H9 (cell line): ENCODE measurements at regions not wholly inside any gene's neighbourhood (a gene's known extent, or its start where the extent isn't known, plus 50 kb on each side); places are given as distances from the start of the nearest gene placed in this dataset.

Experiments used
- DNase-seq: peaks from one replicate; pipeline ENCODE4 v3.0.0-alpha.2; 2017
- H2AFZ ChIP-seq: one replicate; pipeline ENCODE4 v1.6.1; 2013; ENCODE audit warnings: mild to moderate bottlenecking, low read length, control low read depth, moderate library complexity
- H2AK5ac ChIP-seq: 2 replicates; pipeline ENCODE4 v1.6.1; 2013; ENCODE audit warnings: low read length, control low read depth, mixed read lengths; ENCODE audit not compliant: insufficient read length
- H2BK120ac ChIP-seq: one replicate; pipeline ENCODE4 v1.6.1; 2013; ENCODE audit warnings: low read depth, mild to moderate bottlenecking, low read length, control low read depth, inconsistent platforms; ENCODE audit not compliant: poor library complexity, severe bottlenecking
- H2BK12ac ChIP-seq: 2 replicates; pipeline ENCODE4 v1.6.1; 2013; ENCODE audit warnings: low read length, control low read depth, mixed read lengths, low read depth; ENCODE audit not compliant: insufficient read length
- H2BK15ac ChIP-seq: 2 replicates; pipeline ENCODE4 v1.6.1; 2013; ENCODE audit warnings: low read depth, low read length, control low read depth
- H2BK20ac ChIP-seq: one replicate; pipeline ENCODE4 v1.6.1; 2013; ENCODE audit warnings: low read depth, mild to moderate bottlenecking, low read length, control low read depth, inconsistent platforms; ENCODE audit not compliant: poor library complexity, severe bottlenecking
- H2BK5ac ChIP-seq: 2 replicates; pipeline ENCODE4 v1.6.1; 2013; ENCODE audit warnings: low read length, control low read depth, mixed read lengths; ENCODE audit not compliant: insufficient read length
- H3K14ac ChIP-seq: 2 replicates; pipeline ENCODE4 v1.6.1; 2013; ENCODE audit warnings: low read length, control low read depth; ENCODE audit not compliant: insufficient read depth
- H3K18ac ChIP-seq: 2 replicates; pipeline ENCODE4 v1.6.1; 2013; ENCODE audit warnings: low read depth, mild to moderate bottlenecking, mixed read lengths, low read length, control low read depth; ENCODE audit not compliant: insufficient read length
- H3K23ac ChIP-seq: 2 replicates; pipeline ENCODE4 v1.6.1; 2013; ENCODE audit warnings: low read length, control low read depth, mixed read lengths, low read depth; ENCODE audit not compliant: insufficient read length
- H3K23me2 ChIP-seq: 2 replicates; pipeline ENCODE4 v1.6.1; 2013; ENCODE audit warnings: low read depth, mild to moderate bottlenecking, mixed read lengths, low read length, control low read depth; ENCODE audit not compliant: insufficient read length, poor library complexity, severe bottlenecking
- H3K27ac ChIP-seq: 2 replicates; pipeline ENCODE4 v1.5.1; 2013; ENCODE audit warnings: low read length, control low read depth, mixed read lengths, low read depth; ENCODE audit not compliant: insufficient read length
- H3K27me3 ChIP-seq: 2 replicates; pipeline ENCODE4 v1.6.1; 2013; ENCODE audit warnings: low read length, control low read depth, inconsistent platforms; ENCODE audit not compliant: insufficient read depth
- H3K4ac ChIP-seq: 2 replicates; pipeline ENCODE4 v1.6.1; 2013; ENCODE audit warnings: low read depth, mild to moderate bottlenecking, control low read depth, inconsistent platforms, low read length, moderate library complexity
- H3K4me1 ChIP-seq: 2 replicates; pipeline ENCODE4 v1.6.1; 2013; ENCODE audit warnings: low read length, control low read depth, inconsistent platforms; ENCODE audit not compliant: insufficient read depth
- H3K4me2 ChIP-seq: 2 replicates; pipeline ENCODE4 v1.6.1; 2013; ENCODE audit warnings: low read length, control low read depth, mixed read lengths; ENCODE audit not compliant: insufficient read length, insufficient read depth
- H3K56ac ChIP-seq: 2 replicates; pipeline ENCODE4 v1.6.1; 2013; ENCODE audit warnings: low read depth, mild to moderate bottlenecking, mixed read lengths, low read length, control low read depth; ENCODE audit not compliant: insufficient read length
- H3K79me1 ChIP-seq: 2 replicates; pipeline ENCODE4 v1.6.1; 2013; ENCODE audit warnings: low read depth, mild to moderate bottlenecking, moderate library complexity, low read length, control low read depth, inconsistent platforms; ENCODE audit not compliant: insufficient read depth, poor library complexity, severe bottlenecking
- H3K79me2 ChIP-seq: 2 replicates; pipeline ENCODE4 v1.6.1; 2013; ENCODE audit warnings: low read length, control low read depth, inconsistent platforms; ENCODE audit not compliant: insufficient read depth
- H3K9ac ChIP-seq: 2 replicates; pipeline ENCODE4 v1.6.1; 2013; ENCODE audit warnings: low read length, control low read depth, mixed read lengths; ENCODE audit not compliant: insufficient read length; ENCODE audit errors: extremely low read depth
- H3K9me3 ChIP-seq: one replicate; pipeline ENCODE4 v1.6.1; 2013; ENCODE audit warnings: low read depth, low read length, inconsistent platforms; ENCODE audit not compliant: control insufficient read depth
- H3T11ph ChIP-seq: one replicate; pipeline ENCODE4 v1.6.1; 2013; ENCODE audit warnings: mild to moderate bottlenecking, low read length, control low read depth, inconsistent platforms
- H4K20me1 ChIP-seq: one replicate; pipeline ENCODE4 v1.6.1; 2013; ENCODE audit not compliant: control insufficient read depth, insufficient read length, insufficient read depth
- H4K5ac ChIP-seq: 2 replicates; pipeline ENCODE4 v1.6.1; 2013; ENCODE audit warnings: low read depth, mild to moderate bottlenecking, mixed read lengths, low read length, control low read depth; ENCODE audit not compliant: insufficient read length
- H4K8ac ChIP-seq: replicated peaks from 2 replicates; pipeline ENCODE4 v1.6.1; 2013; ENCODE audit warnings: low read length, control low read depth, mixed read lengths, low read depth; ENCODE audit not compliant: insufficient read length
- H4K91ac ChIP-seq: 2 replicates; pipeline ENCODE4 v1.6.1; 2013; ENCODE audit warnings: low read depth, mild to moderate bottlenecking, moderate library complexity, mixed read lengths, low read length, control low read depth; ENCODE audit not compliant: insufficient read length
- H3K27ac Mint-ChIP-seq, 3 experiments: 2 replicates in 2 of 3; 3 replicates in 1 of 3; pipeline ENCODE4 v1.8.0; 2020 to 2021; ENCODE audit warnings: mixed read lengths in 3 of 3, mild to moderate bottlenecking in 1 of 3, moderate library complexity in 1 of 3
- H3K27me3 Mint-ChIP-seq: 2 replicates; pipeline ENCODE4 v1.8.0; 2021; ENCODE audit warnings: low read depth, mild to moderate bottlenecking, moderate library complexity, mixed read lengths
- H3K36me3 Mint-ChIP-seq, 3 experiments: 2 replicates in 2 of 3; 3 replicates in 1 of 3; pipeline ENCODE4 v1.8.0; 2020 to 2021; ENCODE audit warnings: low read depth in 3 of 3, mixed read lengths in 3 of 3; ENCODE audit not compliant: insufficient read depth in 1 of 3
- H3K4me1 Mint-ChIP-seq, 2 experiments: 2 replicates each; pipeline ENCODE4 v1.8.0; 2020; ENCODE audit warnings: mixed read lengths in 2 of 2
- H3K4me3 Mint-ChIP-seq, 2 experiments: 2 replicates in 1 of 2; 3 replicates in 1 of 2; pipeline ENCODE4 v1.8.0; 2020 to 2021; ENCODE audit warnings: mild to moderate bottlenecking in 2 of 2, mixed read lengths in 2 of 2, moderate library complexity in 1 of 2
- H3K9me3 Mint-ChIP-seq, 2 experiments: 2 replicates in 1 of 2; 3 replicates in 1 of 2; pipeline ENCODE4 v1.8.0; 2020; ENCODE audit warnings: mild to moderate bottlenecking in 2 of 2, mixed read lengths in 2 of 2, moderate library complexity in 1 of 2
- CTCF ChIP-seq: fragments of 200-600 bp; sonication (generic); conservative IDR thresholded peaks from 3 replicates; pipeline ENCODE4 v1.8.0; 2021; ENCODE audit warnings: antibody characterized with exemption, mild to moderate bottlenecking
- WGBS: extraction: QIAGEN DNeasy Blood & Tissue Kit; methylation state at CpG from one replicate; pipeline ENCODE4 v1.1.7; 2013; ENCODE audit warnings: missing lambda C conversion rate, low lambda C conversion rate, mixed read lengths; ENCODE audit not compliant: insufficient read length; ENCODE audit errors: extremely low coverage; 5-methylcytosine and 5-hydroxymethylcytosine counted together

DNA sequence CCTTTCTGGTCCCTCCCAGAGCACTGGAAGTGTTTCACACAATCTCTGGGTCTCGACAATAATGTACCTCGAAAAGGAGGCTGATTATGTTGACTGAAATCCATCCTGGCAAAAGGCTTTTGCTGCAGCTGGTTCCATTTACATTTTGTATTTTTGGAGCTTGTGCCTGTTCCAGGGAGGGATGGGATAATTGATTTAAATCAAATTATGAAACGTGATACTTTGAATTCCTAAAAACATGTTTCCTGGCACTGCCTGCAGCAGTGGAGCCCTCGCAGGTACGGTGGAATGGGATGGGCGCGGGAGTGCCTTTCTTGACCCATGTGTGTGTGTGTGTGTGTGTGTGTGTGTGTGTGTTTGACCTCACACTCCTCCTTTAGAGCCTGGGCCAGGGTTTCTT is 455.5 kb upstream of the MEIS1 start:
- TF ChIP-seq CTCF, result no peak
- peaks cover 2% of the 10 kb centered on the region; the same call in 1 of the 2 replicates for H3K27me3 Mint-ChIP-seq
- H3K9me3 Mint-ChIP-seq, result peaks cover 2 to 3% of the 10 kb centered on the region in 2 experiments
- no peak overlapping the region for H3K56ac ChIP-seq
- DNase-seq, result no peak
- no peaks in the 10 kb centered on the region for H3K9me3 ChIP-seq
- no peak overlapping the region for H3K14ac ChIP-seq
- WGBS, result no CpG with 5 or more reads among the region's 7 CpGs
- no peaks in the 10 kb centered on the region for H4K20me1 ChIP-seq
- H2BK5ac ChIP-seq, result no peak overlapping the region
- no peak overlapping the region for H2AK5ac ChIP-seq
- H3K79me1 ChIP-seq, result no peaks in the 10 kb centered on the region
- peaks cover 0 to 4% (median 0%) of the 10 kb centered on the region in 3 experiments; a peak in 1 of 7 replicates for H3K36me3 Mint-ChIP-seq
- no peak overlapping the region for H3K23ac ChIP-seq
- H3K18ac ChIP-seq, result no peak overlapping the region
- no peaks in the 10 kb centered on the region for H3K4me1 ChIP-seq
- no peak overlapping the region for H2BK15ac ChIP-seq
- H3K9ac ChIP-seq, result no peak overlapping the region
- no peaks in the 10 kb centered on the region for H3K79me2 ChIP-seq
- H3K27ac Mint-ChIP-seq, result no peak overlapping the region
- H3K4ac ChIP-seq, result no peak overlapping the region
- H3T11ph ChIP-seq, result no peak overlapping the region
- no peak overlapping the region for H2BK120ac ChIP-seq
- no peak overlapping the region for H4K5ac ChIP-seq
- H3K27ac ChIP-seq, result no peak overlapping the region
- no peak overlapping the region for H2BK12ac ChIP-seq
- H2BK20ac ChIP-seq, result no peak overlapping the region
- no peak overlapping the region for H3K4me3 Mint-ChIP-seq
- H3K23me2 ChIP-seq, result no peaks in the 10 kb centered on the region
- H2AFZ ChIP-seq, result no peak overlapping the region
- H4K8ac ChIP-seq, result no peak overlapping the region
- H4K91ac ChIP-seq, result no peak overlapping the region
- no peaks in the 10 kb centered on the region for H3K4me1 Mint-ChIP-seq
- H3K4me2 ChIP-seq, result no peak overlapping the region
- no peaks in the 10 kb centered on the region for H3K27me3 ChIP-seq
